ENCODE measurements at regions not wholly inside any gene's neighbourhood (a gene's known extent, or its start where the extent isn't known, plus 50 kb on each side); places are given as distances from the start of the nearest gene placed in this dataset.

DNA sequence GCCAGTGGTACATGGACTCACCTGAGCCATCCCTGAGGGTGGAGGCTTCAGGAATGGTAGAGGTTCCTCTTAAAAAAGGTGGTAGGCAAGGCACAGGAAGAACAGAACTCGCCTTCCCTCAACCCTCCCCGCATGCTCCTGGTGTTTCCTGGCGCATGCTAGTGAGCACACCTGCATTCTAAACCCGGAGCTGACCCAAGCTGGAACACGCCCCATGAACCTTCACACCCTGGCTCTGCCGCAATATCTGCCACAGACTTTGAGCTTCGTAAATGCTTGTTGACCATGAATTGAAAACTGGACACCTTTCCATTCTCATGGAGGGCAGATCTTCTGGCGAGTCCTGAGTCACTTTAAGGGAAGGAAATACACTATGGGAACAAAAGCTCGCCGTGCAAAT is 601.3 kb upstream of the RAB6C start:
- Histone ChIP-seq H2AFZ (ENCODE audit: low read depth) (no peak overlapping the region), H3K4me2 (no peak overlapping the region), H3K27ac (no peak overlapping the region), H3K36me3 (ENCODE audit: insufficient read depth) (no peaks in the 10 kb centered on the region), H3K4me1 (ENCODE audit: low read depth, poor library complexity, severe bottlenecking) (no peaks in the 10 kb centered on the region), H3K79me2 (ENCODE audit: insufficient read depth, low read depth) (no peaks in the 10 kb centered on the region), H3K9ac (no peak overlapping the region), H3K27me3 (ENCODE audit: insufficient read depth, low read depth) (no peaks in the 10 kb centered on the region), H3K4me3 (IDR thresholded peaks at IDR 0.05; ENCODE audit: insufficient read depth, low read depth, low read length) (no peak overlapping the region), H4K20me1 (ENCODE audit: insufficient read depth) (no peaks in the 10 kb centered on the region)
- TF ChIP-seq, protein P1, sequence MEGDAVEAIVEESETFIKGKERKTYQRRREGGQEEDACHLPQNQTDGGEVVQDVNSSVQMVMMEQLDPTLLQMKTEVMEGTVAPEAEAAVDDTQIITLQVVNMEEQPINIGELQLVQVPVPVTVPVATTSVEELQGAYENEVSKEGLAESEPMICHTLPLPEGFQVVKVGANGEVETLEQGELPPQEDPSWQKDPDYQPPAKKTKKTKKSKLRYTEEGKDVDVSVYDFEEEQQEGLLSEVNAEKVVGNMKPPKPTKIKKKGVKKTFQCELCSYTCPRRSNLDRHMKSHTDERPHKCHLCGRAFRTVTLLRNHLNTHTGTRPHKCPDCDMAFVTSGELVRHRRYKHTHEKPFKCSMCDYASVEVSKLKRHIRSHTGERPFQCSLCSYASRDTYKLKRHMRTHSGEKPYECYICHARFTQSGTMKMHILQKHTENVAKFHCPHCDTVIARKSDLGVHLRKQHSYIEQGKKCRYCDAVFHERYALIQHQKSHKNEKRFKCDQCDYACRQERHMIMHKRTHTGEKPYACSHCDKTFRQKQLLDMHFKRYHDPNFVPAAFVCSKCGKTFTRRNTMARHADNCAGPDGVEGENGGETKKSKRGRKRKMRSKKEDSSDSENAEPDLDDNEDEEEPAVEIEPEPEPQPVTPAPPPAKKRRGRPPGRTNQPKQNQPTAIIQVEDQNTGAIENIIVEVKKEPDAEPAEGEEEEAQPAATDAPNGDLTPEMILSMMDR (conservative IDR thresholded peaks at IDR 0.05; ENCODE audit: low read depth, low read length): no peak

DNA sequence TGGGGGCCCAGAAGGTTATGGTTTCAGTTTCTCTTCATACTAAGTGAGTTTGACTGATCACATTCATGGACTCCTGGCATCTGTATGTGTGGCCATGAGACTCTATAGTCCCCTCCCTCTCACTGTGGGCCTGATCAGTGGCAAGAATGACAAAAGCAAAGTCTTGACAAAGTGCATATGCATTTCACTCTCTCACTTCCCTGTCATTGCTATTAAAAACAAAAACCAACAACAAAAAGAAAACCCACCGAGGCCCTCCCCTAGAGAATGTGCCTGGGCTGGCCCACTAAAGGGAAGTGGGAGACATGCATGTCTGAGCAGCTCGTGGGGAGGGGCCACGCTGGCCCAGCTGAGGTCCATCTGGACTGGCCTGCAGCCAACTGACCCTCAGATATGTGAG is 600.1 kb upstream of the RAB6C start:
- H4K20me1 ChIP-seq (ENCODE audit: insufficient read depth): no peaks in the 10 kb centered on the region
- H3K9ac ChIP-seq: no peak overlapping the region
- H3K4me3 ChIP-seq (IDR thresholded peaks at IDR 0.05; ENCODE audit: insufficient read depth, low read depth, low read length): no peak overlapping the region
- H3K27me3 ChIP-seq (ENCODE audit: insufficient read depth, low read depth): no peaks in the 10 kb centered on the region
- no peak overlapping the region for H3K4me2 ChIP-seq
- H3K4me1 ChIP-seq (ENCODE audit: low read depth, poor library complexity, severe bottlenecking): no peaks in the 10 kb centered on the region
- H3K27ac ChIP-seq: no peak overlapping the region
- no peaks in the 10 kb centered on the region for H3K79me2 ChIP-seq (ENCODE audit: insufficient read depth, low read depth)
- no peak overlapping the region for H2AFZ ChIP-seq (ENCODE audit: low read depth)
- TF ChIP-seq, protein P1 (conservative IDR thresholded peaks at IDR 0.05; ENCODE audit: low read depth, low read length): no peak
- H3K36me3 ChIP-seq (ENCODE audit: insufficient read depth): no peaks in the 10 kb centered on the region

DNA sequence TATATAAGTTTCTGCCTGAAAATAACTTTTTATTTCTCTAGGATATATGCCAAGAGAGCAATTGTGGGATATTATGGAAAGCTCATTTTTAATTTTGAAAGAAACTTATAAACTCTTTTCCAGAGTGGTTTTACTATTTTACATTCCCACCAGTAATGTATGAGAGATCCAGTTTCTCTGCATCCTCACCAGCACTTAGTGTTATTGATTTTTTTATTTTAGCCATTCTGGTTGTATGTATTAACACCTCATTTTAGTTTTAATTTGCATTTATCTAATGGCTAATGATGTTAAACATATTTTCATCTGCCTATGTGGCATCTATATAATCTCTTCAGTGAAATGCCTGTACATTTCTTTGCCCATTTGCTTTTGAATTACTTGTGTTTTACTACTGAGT is 597.7 kb upstream of the RAB6C start:
- Histone ChIP-seq H3K9ac (no peak overlapping the region), H2AFZ (ENCODE audit: low read depth) (no peak overlapping the region), H3K4me1 (ENCODE audit: low read depth, poor library complexity, severe bottlenecking) (no peaks in the 10 kb centered on the region), H3K4me3 (IDR thresholded peaks at IDR 0.05; ENCODE audit: insufficient read depth, low read depth, low read length) (no peak overlapping the region), H3K4me2 (no peak overlapping the region), H3K27ac (no peak overlapping the region), H3K27me3 (ENCODE audit: insufficient read depth, low read depth) (no peaks in the 10 kb centered on the region), H4K20me1 (ENCODE audit: insufficient read depth) (no peaks in the 10 kb centered on the region), H3K79me2 (ENCODE audit: insufficient read depth, low read depth) (no peaks in the 10 kb centered on the region), H3K36me3 (ENCODE audit: insufficient read depth) (no peaks in the 10 kb centered on the region)
- TF ChIP-seq, protein P1 (conservative IDR thresholded peaks at IDR 0.05; ENCODE audit: low read depth, low read length): no peak

DNA sequence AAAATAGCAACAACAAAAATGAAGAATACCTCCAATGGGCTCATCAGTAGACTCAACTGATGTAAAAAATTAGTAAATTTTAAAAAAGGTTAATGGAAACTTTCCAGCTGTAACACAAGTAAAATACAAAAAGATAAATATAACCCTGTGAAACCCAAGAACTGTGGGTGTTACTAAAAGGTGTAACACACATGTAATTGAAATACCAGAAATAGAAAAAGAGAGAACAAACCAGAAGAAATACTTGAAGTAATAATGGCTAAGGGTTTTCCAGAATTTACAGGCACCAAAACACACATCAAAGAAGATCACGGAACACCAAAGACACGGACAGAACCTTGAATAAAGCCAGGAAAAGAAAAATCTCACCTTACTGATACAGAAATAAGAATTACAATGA is 590.6 kb upstream of the RAB6C start:
- H4K20me1 ChIP-seq (ENCODE audit: insufficient read depth): no peaks in the 10 kb centered on the region
- H3K36me3 ChIP-seq (ENCODE audit: insufficient read depth): no peaks in the 10 kb centered on the region
- no peaks in the 10 kb centered on the region for H3K4me1 ChIP-seq (ENCODE audit: low read depth, poor library complexity, severe bottlenecking)
- no peak overlapping the region for H3K4me3 ChIP-seq (IDR thresholded peaks at IDR 0.05; ENCODE audit: insufficient read depth, low read depth, low read length)
- no peak overlapping the region for H2AFZ ChIP-seq (ENCODE audit: low read depth)
- H3K79me2 ChIP-seq (ENCODE audit: insufficient read depth, low read depth): no peaks in the 10 kb centered on the region
- no peak overlapping the region for H3K27ac ChIP-seq
- TF ChIP-seq, protein P1 (conservative IDR thresholded peaks at IDR 0.05; ENCODE audit: low read depth, low read length): no peak
- no peak overlapping the region for H3K9ac ChIP-seq
- H3K27me3 ChIP-seq (ENCODE audit: insufficient read depth, low read depth): no peaks in the 10 kb centered on the region
- H3K4me2 ChIP-seq: no peak overlapping the region

DNA sequence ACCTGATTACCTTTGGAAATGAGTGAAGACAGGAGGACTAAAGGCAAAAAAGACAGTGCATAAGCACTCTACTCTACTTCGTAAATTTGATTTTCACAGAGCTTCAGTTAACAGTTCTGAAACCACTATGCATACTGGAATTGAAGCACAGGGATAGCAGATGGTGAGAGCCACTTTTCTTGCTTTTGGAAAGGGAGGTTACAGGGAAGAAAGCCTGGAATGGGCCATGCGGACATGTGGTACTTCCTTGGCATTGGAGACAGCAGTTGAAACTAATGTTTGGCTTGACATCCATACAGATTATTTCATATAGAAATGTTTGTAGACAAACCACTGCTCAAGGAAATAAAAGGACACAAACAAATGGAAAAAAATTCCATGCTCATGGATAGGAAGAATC is 585.6 kb upstream of the RAB6C start:
- Histone ChIP-seq H3K79me2 (ENCODE audit: insufficient read depth, low read depth) (no peaks in the 10 kb centered on the region), H3K36me3 (ENCODE audit: insufficient read depth) (no peaks in the 10 kb centered on the region), H3K27me3 (ENCODE audit: insufficient read depth, low read depth) (no peaks in the 10 kb centered on the region), H3K4me2 (no peak overlapping the region), H3K4me1 (ENCODE audit: low read depth, poor library complexity, severe bottlenecking) (no peaks in the 10 kb centered on the region), H2AFZ (ENCODE audit: low read depth) (no peak overlapping the region), H3K27ac (no peak overlapping the region), H4K20me1 (ENCODE audit: insufficient read depth) (no peaks in the 10 kb centered on the region), H3K9ac (no peak overlapping the region), H3K4me3 (IDR thresholded peaks at IDR 0.05; ENCODE audit: insufficient read depth, low read depth, low read length) (no peak overlapping the region)
- TF ChIP-seq, protein P1 (conservative IDR thresholded peaks at IDR 0.05; ENCODE audit: low read depth, low read length): no peak

Measured in KMS-11 (cell line).